IMR-90 (cell line): ENCODE measurements at regions not wholly inside any gene's neighbourhood (a gene's known extent, or its start where the extent isn't known, plus 50 kb on each side); places are given as distances from the start of the nearest gene placed in this dataset.

Source experiments
- ATAC-seq: fragments of 200-7000 bp; cut with Tn5 transposase; 2 replicates; pipeline ENCODE4 v1.9.1; 2020; ENCODE audit warnings: low read depth, mild to moderate bottlenecking, moderate library complexity
- BruUV-seq: library from RNA; stranded (reverse); fragments of 400-500 nt; replicated peaks from 2 replicates; lab custom pipeline; 2021; lab: Mats Ljungman, UMichigan
- CTCF ChIA-PET: fragments of 300-600 bp; formaldehyde crosslinking; extraction: SDS; loops from one replicate; lab custom pipeline; 2021; ENCODE audit warnings: antibody characterized with exemption; lab: Yijun Ruan, JAX
- POLR2A ChIA-PET: fragments of 300-600 bp; sonication (Branson Sonifier 250); formaldehyde crosslinking; loops from one replicate; lab custom pipeline; 2022; ENCODE audit warnings: antibody characterized with exemption; ENCODE audit not compliant: unreplicated experiment; lab: Charles Lee
- DNase-seq: peaks from one replicate; pipeline ENCODE4 v3.0.0; 2013
- H2AFZ ChIP-seq: replicated peaks from 2 replicates; pipeline ENCODE3; 2013; ENCODE audit warnings: low read length, mild to moderate bottlenecking; ENCODE audit not compliant: poor library complexity
- H2AK5ac ChIP-seq: 2 replicates; pipeline ENCODE4 v1.6.1; 2013; ENCODE audit warnings: low read depth, low read length, inconsistent platforms
- H2AK9ac ChIP-seq: replicated peaks from 2 replicates; pipeline ENCODE3; 2013; ENCODE audit warnings: mild to moderate bottlenecking, low read depth, low read length, moderate library complexity; ENCODE audit not compliant: poor library complexity
- H2BK120ac ChIP-seq: 2 replicates; pipeline ENCODE4 v1.6.1; 2013; ENCODE audit warnings: low read depth, low read length, inconsistent platforms
- H2BK15ac ChIP-seq: 3 replicates; pipeline ENCODE4 v1.6.1; 2013; ENCODE audit warnings: low read depth, low read length, inconsistent platforms
- H2BK20ac ChIP-seq: 2 replicates; pipeline ENCODE4 v1.6.1; 2013; ENCODE audit warnings: low read depth, mild to moderate bottlenecking, inconsistent platforms, low read length, moderate library complexity
- H2BK5ac ChIP-seq: 2 replicates; pipeline ENCODE4 v1.6.1; 2013; ENCODE audit warnings: mild to moderate bottlenecking, low read depth, low read length, inconsistent platforms; ENCODE audit not compliant: poor library complexity, severe bottlenecking
- H3K14ac ChIP-seq: replicated peaks from 2 replicates; pipeline ENCODE4 v1.6.1; 2013; ENCODE audit warnings: low read depth, low read length, inconsistent platforms
- H3K18ac ChIP-seq: 2 replicates; pipeline ENCODE4 v1.6.1; 2013; ENCODE audit warnings: low read depth, low read length, control low read depth
- H3K23ac ChIP-seq: 2 replicates; pipeline ENCODE4 v1.6.1; 2013; ENCODE audit warnings: low read depth, low read length, inconsistent platforms
- H3K27ac ChIP-seq: 2 replicates; pipeline ENCODE4 v1.5.1; 2013; ENCODE audit warnings: mild to moderate bottlenecking, control low read depth, low read length; ENCODE audit not compliant: insufficient read depth
- H3K27me3 ChIP-seq: 2 replicates; pipeline ENCODE4 v1.6.1; 2013; ENCODE audit warnings: low read length; ENCODE audit not compliant: control insufficient read depth, insufficient read depth
- H3K36me3 ChIP-seq: 2 replicates; pipeline ENCODE4 v1.6.1; 2013; ENCODE audit warnings: low read length, mixed read lengths; ENCODE audit not compliant: control insufficient read depth, insufficient read depth
- H3K4ac ChIP-seq: 2 replicates; pipeline ENCODE4 v1.6.1; 2013; ENCODE audit warnings: low read depth, low read length, inconsistent platforms
- H3K4me1 ChIP-seq: 2 replicates; pipeline ENCODE4 v1.6.1; 2013; ENCODE audit warnings: low read length, mixed read lengths; ENCODE audit not compliant: control insufficient read depth, insufficient read depth
- H3K4me2 ChIP-seq: 2 replicates; pipeline ENCODE4 v1.6.1; 2013; ENCODE audit warnings: low read depth, mild to moderate bottlenecking, control low read depth, low read length, moderate library complexity
- H3K4me3 ChIP-seq: 2 replicates; pipeline ENCODE4 v1.5.1; 2013; ENCODE audit warnings: low read depth, mild to moderate bottlenecking, control low read depth, low read length, moderate library complexity; ENCODE audit not compliant: insufficient read depth
- H3K56ac ChIP-seq: 2 replicates; pipeline ENCODE4 v1.6.1; 2013; ENCODE audit warnings: low read length, inconsistent platforms; ENCODE audit not compliant: insufficient read depth; ENCODE audit errors: extremely low read depth
- H3K79me1 ChIP-seq, 2 experiments: 2 replicates each; pipeline ENCODE4 v1.6.1; 2013; ENCODE audit warnings: low read length in 2 of 2, inconsistent platforms in 1 of 2, low read depth in 1 of 2
- H3K9ac ChIP-seq: 2 replicates; pipeline ENCODE4 v1.6.1; 2013; ENCODE audit warnings: low read depth, low read length, control low read depth
- H3K9me1 ChIP-seq: 2 replicates; pipeline ENCODE4 v1.6.1; 2013; ENCODE audit warnings: low read length, inconsistent platforms; ENCODE audit not compliant: insufficient read depth
- H3K9me3 ChIP-seq: 2 replicates; pipeline ENCODE4 v1.6.1; 2013; ENCODE audit warnings: low read length; ENCODE audit not compliant: control insufficient read depth, insufficient read depth
- H4K20me1 ChIP-seq: 2 replicates; pipeline ENCODE4 v1.6.1; 2013; ENCODE audit warnings: low read length, inconsistent platforms; ENCODE audit not compliant: insufficient read depth
- H4K5ac ChIP-seq: 2 replicates; pipeline ENCODE4 v1.6.1; 2013; ENCODE audit warnings: mild to moderate bottlenecking, low read depth, low read length, control low read depth
- H4K8ac ChIP-seq, 2 experiments: 2 replicates each; pipeline ENCODE4 v1.6.1; 2013; ENCODE audit warnings: low read depth in 2 of 2, low read length in 2 of 2, control low read depth in 1 of 2, inconsistent platforms in 1 of 2
- H4K91ac ChIP-seq: 2 replicates; pipeline ENCODE4 v1.6.1; 2013; ENCODE audit warnings: low read depth, low read length, inconsistent platforms; ENCODE audit not compliant: insufficient read depth
- BHLHE40 ChIP-seq: fragments of 150-350 bp; IDR thresholded peaks from 2 replicates; pipeline ENCODE4 v1.6.1; 2016; ENCODE audit warnings: mild to moderate bottlenecking, low read depth, low read length
- CEBPB ChIP-seq: IDR thresholded peaks from 2 replicates; pipeline ENCODE4 v1.6.1; 2012; ENCODE audit warnings: low read depth, low read length, improper control_type of control experiment
- CHD1 ChIP-seq: IDR thresholded peaks from 2 replicates; pipeline ENCODE4 v1.6.1; 2012; ENCODE audit warnings: low read depth, low read length, improper control_type of control experiment
- CTCF ChIP-seq: conservative IDR thresholded peaks from 2 replicates; pipeline ENCODE4 v1.5.1; 2012; ENCODE audit warnings: mild to moderate bottlenecking, low read depth, low read length, improper control_type of control experiment
- ELK1 ChIP-seq: fragments of 150-350 bp; IDR thresholded peaks from 2 replicates; pipeline ENCODE4 v1.6.1; 2016; ENCODE audit warnings: low read depth, mild to moderate bottlenecking, low read length, moderate library complexity, borderline replicate concordance
- FOS ChIP-seq: fragments of 150-350 bp; IDR thresholded peaks from 2 replicates; pipeline ENCODE4 v1.6.1; 2016; ENCODE audit warnings: low read depth, low read length
- MAFK ChIP-seq: IDR thresholded peaks from 2 replicates; pipeline ENCODE4 v1.6.1; 2012; ENCODE audit warnings: low read depth, low read length, improper control_type of control experiment
- MAZ ChIP-seq: IDR thresholded peaks from 2 replicates; pipeline ENCODE4 v1.6.1; 2012; ENCODE audit warnings: low read depth, mild to moderate bottlenecking, low read length, improper control_type of control experiment, moderate library complexity, borderline replicate concordance
- MXI1 ChIP-seq: IDR thresholded peaks from 2 replicates; pipeline ENCODE4 v1.6.1; 2012; ENCODE audit warnings: low read depth, mild to moderate bottlenecking, low read length, moderate library complexity, borderline replicate concordance
- NFE2L2 ChIP-seq: fragments of 150-350 bp; IDR thresholded peaks from 2 replicates; pipeline ENCODE4 v1.6.1; 2016; ENCODE audit warnings: low read depth, mild to moderate bottlenecking, low read length
- POLR2A ChIP-seq: IDR thresholded peaks from 2 replicates; pipeline ENCODE4 v1.6.1; 2012; ENCODE audit warnings: mild to moderate bottlenecking, low read depth, low read length
- RAD21 ChIP-seq: IDR thresholded peaks from 2 replicates; pipeline ENCODE4 v1.6.1; 2012; ENCODE audit warnings: low read length, improper control_type of control experiment
- RCOR1 ChIP-seq: IDR thresholded peaks from 2 replicates; pipeline ENCODE4 v1.6.1; 2012; ENCODE audit warnings: mild to moderate bottlenecking, low read length, improper control_type of control experiment; ENCODE audit not compliant: insufficient replicate concordance
- RFX5 ChIP-seq: IDR thresholded peaks from 2 replicates; pipeline ENCODE4 v1.8.0; 2012; ENCODE audit warnings: low read depth, mild to moderate bottlenecking, low read length, moderate library complexity
- SMC3 ChIP-seq: fragments of 150-350 bp; IDR thresholded peaks from 2 replicates; pipeline ENCODE4 v1.6.1; 2016; ENCODE audit warnings: low read depth, mild to moderate bottlenecking, antibody characterized with exemption, low read length, moderate library complexity
- USF2 ChIP-seq: fragments of 150-350 bp; IDR thresholded peaks from 2 replicates; pipeline ENCODE4 v1.6.1; 2017; ENCODE audit warnings: mild to moderate bottlenecking, antibody characterized with exemption, low read length, low read depth
- WGBS, 2 experiments: methylation state at CpG; one replicate each; pipeline versions ENCODE4 v1.1.5 to v1.1.7; 2013; ENCODE audit warnings: missing lambda C conversion rate in 2 of 2; ENCODE audit not compliant: insufficient read length in 1 of 2; ENCODE audit errors: extremely low coverage in 2 of 2; 5-methylcytosine and 5-hydroxymethylcytosine counted together
- dilution Hi-C: fragments of 300-500 bp; cut with HindIII; formaldehyde crosslinking; loops from one replicate; pipeline ENCODE4 v1.14.3; 2018; ENCODE audit warnings: low sequenced_read_pairs; ENCODE audit not compliant: unreplicated experiment
- in situ Hi-C: fragments of 300-500 bp; cut with MboI; formaldehyde crosslinking; loops from 3 replicates; pipeline ENCODE4 v1.14.3; 2019; ENCODE audit warnings: low sequenced_read_pairs, inconsistent platforms, mixed read lengths
- intact Hi-C: fragments of 100-400 bp; cut with micrococcal nuclease; formaldehyde crosslinking; loops from 2 replicates; pipeline ENCODE4 v1.10.0; 2022

- Histone ChIP-seq H4K20me1 (no peaks in the 10 kb centered on the region), H3K27ac (no peak overlapping the region), H3K14ac (no peak overlapping the region), H3K27me3 (no peaks in the 10 kb centered on the region; the same call in 1 of the 2 replicates), H2BK20ac (no peak overlapping the region), H3K9ac (no peak overlapping the region), H4K8ac (no peak overlapping the region), H2AK9ac (no peak overlapping the region), H3K9me1 (0 out of 2 replicates have a peak, but pooled peaks cover 3% of the 10 kb centered on the region), H3K4me2 (no peak overlapping the region), H2AK5ac (no peak overlapping the region), H3K79me1 (no peaks in the 10 kb centered on the region), H3K4me1 (peaks cover under 1% of the 10 kb centered on the region), H2BK15ac (no peak overlapping the region), H3K23ac (no peak overlapping the region), H3K4ac (no peak overlapping the region), H2AFZ (no peak overlapping the region), H3K18ac (no peak overlapping the region), H3K56ac (no peak overlapping the region), H2BK120ac (no peak overlapping the region), H2BK5ac (no peak overlapping the region), H4K91ac (no peak overlapping the region), H4K5ac (no peak overlapping the region), H3K4me3 (no peak overlapping the region), H3K36me3 (no peaks in the 10 kb centered on the region), H3K9me3 (no peaks in the 10 kb centered on the region)
- intact Hi-C loops (loop anchor here (5.0 kb wide), 1 partner anchor 46 kb away; no protein-coding TSS in a partner anchor), in situ Hi-C loops (no loop called here), dilution Hi-C loops (no loop called here)
- DNase-seq (no peak), ATAC-seq (no peak)
- CTCF ChIA-PET, result no interaction called here
- POLR2A ChIA-PET, result no interaction called here
- WGBS, 2 experiments, result 83% methylated on average over 1 of the region's 6 CpGs; no CpG with 5 or more reads in 1 of the 2 experiments
- TF ChIP-seq ELK1 (no peak), MAFK (no peak), RAD21 (no peak), NFE2L2 (no peak), RCOR1 (no peak), CEBPB (no peak), USF2 (no peak), BHLHE40 (no peak), POLR2A (no peak), CHD1 (no peak), RFX5 (no peak), CTCF (no peak), MXI1 (no peak), MAZ (no peak), SMC3 (no peak), FOS (no peak)
- no TSS peak for BruUV-seq
These were observed 73.9 kb upstream of the SPATA13 start for GRCh38 chr13:24086642-24087041.
